H9 (cell line): ENCODE measurements at regions not wholly inside any gene's neighbourhood (a gene's known extent, or its start where the extent isn't known, plus 50 kb on each side); places are given as distances from the start of the nearest gene placed in this dataset.

ENCODE experiments used
- DNase-seq: peaks from one replicate; pipeline ENCODE4 v3.0.0-alpha.2; 2017
- H2AFZ ChIP-seq: one replicate; pipeline ENCODE4 v1.6.1; 2013; ENCODE audit warnings: mild to moderate bottlenecking, low read length, control low read depth, moderate library complexity
- H2AK5ac ChIP-seq: 2 replicates; pipeline ENCODE4 v1.6.1; 2013; ENCODE audit warnings: low read length, control low read depth, mixed read lengths; ENCODE audit not compliant: insufficient read length
- H2BK120ac ChIP-seq: one replicate; pipeline ENCODE4 v1.6.1; 2013; ENCODE audit warnings: low read depth, mild to moderate bottlenecking, low read length, control low read depth, inconsistent platforms; ENCODE audit not compliant: poor library complexity, severe bottlenecking
- H2BK12ac ChIP-seq: 2 replicates; pipeline ENCODE4 v1.6.1; 2013; ENCODE audit warnings: low read length, control low read depth, mixed read lengths, low read depth; ENCODE audit not compliant: insufficient read length
- H2BK15ac ChIP-seq: 2 replicates; pipeline ENCODE4 v1.6.1; 2013; ENCODE audit warnings: low read depth, low read length, control low read depth
- H2BK20ac ChIP-seq: one replicate; pipeline ENCODE4 v1.6.1; 2013; ENCODE audit warnings: low read depth, mild to moderate bottlenecking, low read length, control low read depth, inconsistent platforms; ENCODE audit not compliant: poor library complexity, severe bottlenecking
- H2BK5ac ChIP-seq: 2 replicates; pipeline ENCODE4 v1.6.1; 2013; ENCODE audit warnings: low read length, control low read depth, mixed read lengths; ENCODE audit not compliant: insufficient read length
- H3K14ac ChIP-seq: 2 replicates; pipeline ENCODE4 v1.6.1; 2013; ENCODE audit warnings: low read length, control low read depth; ENCODE audit not compliant: insufficient read depth
- H3K18ac ChIP-seq: 2 replicates; pipeline ENCODE4 v1.6.1; 2013; ENCODE audit warnings: low read depth, mild to moderate bottlenecking, mixed read lengths, low read length, control low read depth; ENCODE audit not compliant: insufficient read length
- H3K23ac ChIP-seq: 2 replicates; pipeline ENCODE4 v1.6.1; 2013; ENCODE audit warnings: low read length, control low read depth, mixed read lengths, low read depth; ENCODE audit not compliant: insufficient read length
- H3K23me2 ChIP-seq: 2 replicates; pipeline ENCODE4 v1.6.1; 2013; ENCODE audit warnings: low read depth, mild to moderate bottlenecking, mixed read lengths, low read length, control low read depth; ENCODE audit not compliant: insufficient read length, poor library complexity, severe bottlenecking
- H3K27ac ChIP-seq: 2 replicates; pipeline ENCODE4 v1.5.1; 2013; ENCODE audit warnings: low read length, control low read depth, mixed read lengths, low read depth; ENCODE audit not compliant: insufficient read length
- H3K27me3 ChIP-seq: 2 replicates; pipeline ENCODE4 v1.6.1; 2013; ENCODE audit warnings: low read length, control low read depth, inconsistent platforms; ENCODE audit not compliant: insufficient read depth
- H3K4ac ChIP-seq: 2 replicates; pipeline ENCODE4 v1.6.1; 2013; ENCODE audit warnings: low read depth, mild to moderate bottlenecking, control low read depth, inconsistent platforms, low read length, moderate library complexity
- H3K4me1 ChIP-seq: 2 replicates; pipeline ENCODE4 v1.6.1; 2013; ENCODE audit warnings: low read length, control low read depth, inconsistent platforms; ENCODE audit not compliant: insufficient read depth
- H3K4me2 ChIP-seq: 2 replicates; pipeline ENCODE4 v1.6.1; 2013; ENCODE audit warnings: low read length, control low read depth, mixed read lengths; ENCODE audit not compliant: insufficient read length, insufficient read depth
- H3K56ac ChIP-seq: 2 replicates; pipeline ENCODE4 v1.6.1; 2013; ENCODE audit warnings: low read depth, mild to moderate bottlenecking, mixed read lengths, low read length, control low read depth; ENCODE audit not compliant: insufficient read length
- H3K79me1 ChIP-seq: 2 replicates; pipeline ENCODE4 v1.6.1; 2013; ENCODE audit warnings: low read depth, mild to moderate bottlenecking, moderate library complexity, low read length, control low read depth, inconsistent platforms; ENCODE audit not compliant: insufficient read depth, poor library complexity, severe bottlenecking
- H3K79me2 ChIP-seq: 2 replicates; pipeline ENCODE4 v1.6.1; 2013; ENCODE audit warnings: low read length, control low read depth, inconsistent platforms; ENCODE audit not compliant: insufficient read depth
- H3K9ac ChIP-seq: 2 replicates; pipeline ENCODE4 v1.6.1; 2013; ENCODE audit warnings: low read length, control low read depth, mixed read lengths; ENCODE audit not compliant: insufficient read length; ENCODE audit errors: extremely low read depth
- H3K9me3 ChIP-seq: one replicate; pipeline ENCODE4 v1.6.1; 2013; ENCODE audit warnings: low read depth, low read length, inconsistent platforms; ENCODE audit not compliant: control insufficient read depth
- H3T11ph ChIP-seq: one replicate; pipeline ENCODE4 v1.6.1; 2013; ENCODE audit warnings: mild to moderate bottlenecking, low read length, control low read depth, inconsistent platforms
- H4K20me1 ChIP-seq: one replicate; pipeline ENCODE4 v1.6.1; 2013; ENCODE audit not compliant: control insufficient read depth, insufficient read length, insufficient read depth
- H4K5ac ChIP-seq: 2 replicates; pipeline ENCODE4 v1.6.1; 2013; ENCODE audit warnings: low read depth, mild to moderate bottlenecking, mixed read lengths, low read length, control low read depth; ENCODE audit not compliant: insufficient read length
- H4K8ac ChIP-seq: replicated peaks from 2 replicates; pipeline ENCODE4 v1.6.1; 2013; ENCODE audit warnings: low read length, control low read depth, mixed read lengths, low read depth; ENCODE audit not compliant: insufficient read length
- H4K91ac ChIP-seq: 2 replicates; pipeline ENCODE4 v1.6.1; 2013; ENCODE audit warnings: low read depth, mild to moderate bottlenecking, moderate library complexity, mixed read lengths, low read length, control low read depth; ENCODE audit not compliant: insufficient read length
- H3K27ac Mint-ChIP-seq, 3 experiments: 2 replicates in 2 of 3; 3 replicates in 1 of 3; pipeline ENCODE4 v1.8.0; 2020 to 2021; ENCODE audit warnings: mixed read lengths in 3 of 3, mild to moderate bottlenecking in 1 of 3, moderate library complexity in 1 of 3
- H3K27me3 Mint-ChIP-seq: 2 replicates; pipeline ENCODE4 v1.8.0; 2021; ENCODE audit warnings: low read depth, mild to moderate bottlenecking, moderate library complexity, mixed read lengths
- H3K36me3 Mint-ChIP-seq, 3 experiments: 2 replicates in 2 of 3; 3 replicates in 1 of 3; pipeline ENCODE4 v1.8.0; 2020 to 2021; ENCODE audit warnings: low read depth in 3 of 3, mixed read lengths in 3 of 3; ENCODE audit not compliant: insufficient read depth in 1 of 3
- H3K4me1 Mint-ChIP-seq, 2 experiments: 2 replicates each; pipeline ENCODE4 v1.8.0; 2020; ENCODE audit warnings: mixed read lengths in 2 of 2
- H3K4me3 Mint-ChIP-seq, 2 experiments: 2 replicates in 1 of 2; 3 replicates in 1 of 2; pipeline ENCODE4 v1.8.0; 2020 to 2021; ENCODE audit warnings: mild to moderate bottlenecking in 2 of 2, mixed read lengths in 2 of 2, moderate library complexity in 1 of 2
- H3K9me3 Mint-ChIP-seq, 2 experiments: 2 replicates in 1 of 2; 3 replicates in 1 of 2; pipeline ENCODE4 v1.8.0; 2020; ENCODE audit warnings: mild to moderate bottlenecking in 2 of 2, mixed read lengths in 2 of 2, moderate library complexity in 1 of 2
- WGBS: extraction: QIAGEN DNeasy Blood & Tissue Kit; methylation state at CpG from one replicate; pipeline ENCODE4 v1.1.7; 2013; ENCODE audit warnings: missing lambda C conversion rate, low lambda C conversion rate, mixed read lengths; ENCODE audit not compliant: insufficient read length; ENCODE audit errors: extremely low coverage; 5-methylcytosine and 5-hydroxymethylcytosine counted together
- TF ChIP-seq, protein P1 (sequence below): fragments of 200-600 bp; sonication (generic); conservative IDR thresholded peaks from 3 replicates; pipeline ENCODE4 v1.8.0; 2021; ENCODE audit warnings: antibody characterized with exemption, mild to moderate bottlenecking

DNA sequence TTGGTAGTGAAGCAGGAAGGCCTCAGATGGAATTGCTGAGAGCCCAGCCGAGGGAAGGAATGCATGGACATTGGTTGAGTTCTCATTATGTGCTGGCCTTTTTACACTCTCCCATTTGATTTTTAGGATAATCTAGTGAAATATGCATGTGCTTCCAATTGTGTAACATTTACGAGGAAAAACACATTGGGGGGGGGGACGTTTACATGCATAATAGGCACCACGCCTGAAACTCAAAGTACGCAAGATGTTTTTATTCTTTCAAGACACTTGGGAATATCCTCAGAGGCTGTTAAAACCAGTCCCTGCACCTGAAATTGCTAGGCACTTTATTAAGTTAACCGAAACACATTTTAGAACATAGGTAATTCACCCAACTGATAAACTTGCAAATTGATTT lies 118.5 kb upstream of the CDH4 start:
- H4K5ac ChIP-seq, result no peak overlapping the region
- Mint-ChIP-seq H3K27me3 (peaks cover 93% of the 10 kb centered on the region), H3K9me3 (peaks cover 0 to 2% of the 10 kb centered on the region in 2 experiments; a peak in 2 of 5 replicates), H3K4me3 (no peak overlapping the region), H3K27ac (no peak overlapping the region; a peak in 1 of 7 replicates), H3K4me1 (peaks cover 13 to 26% of the 10 kb centered on the region in 2 experiments), H3K36me3 (no peaks in the 10 kb centered on the region; a peak in 1 of 7 replicates)
- no peak overlapping the region for H2BK12ac ChIP-seq
- H3K27me3 ChIP-seq, result peaks cover 11% of the 10 kb centered on the region; the same call in 1 of the 2 replicates
- no peak overlapping the region for H2AFZ ChIP-seq
- H3K56ac ChIP-seq, result no peak overlapping the region
- no peaks in the 10 kb centered on the region for H3K4me1 ChIP-seq
- no peak overlapping the region for H2AK5ac ChIP-seq
- H3K79me1 ChIP-seq, result no peaks in the 10 kb centered on the region
- H2BK120ac ChIP-seq, result no peak overlapping the region
- no peak overlapping the region for H2BK5ac ChIP-seq
- H3K23me2 ChIP-seq, result no peaks in the 10 kb centered on the region
- no peak for DNase-seq
- no peak overlapping the region for H3K14ac ChIP-seq
- H3K18ac ChIP-seq, result no peak overlapping the region
- H4K20me1 ChIP-seq, result no peaks in the 10 kb centered on the region
- H4K8ac ChIP-seq, result no peak overlapping the region
- no peak overlapping the region for H3K27ac ChIP-seq
- H2BK15ac ChIP-seq, result no peak overlapping the region
- TF ChIP-seq, protein P1, sequence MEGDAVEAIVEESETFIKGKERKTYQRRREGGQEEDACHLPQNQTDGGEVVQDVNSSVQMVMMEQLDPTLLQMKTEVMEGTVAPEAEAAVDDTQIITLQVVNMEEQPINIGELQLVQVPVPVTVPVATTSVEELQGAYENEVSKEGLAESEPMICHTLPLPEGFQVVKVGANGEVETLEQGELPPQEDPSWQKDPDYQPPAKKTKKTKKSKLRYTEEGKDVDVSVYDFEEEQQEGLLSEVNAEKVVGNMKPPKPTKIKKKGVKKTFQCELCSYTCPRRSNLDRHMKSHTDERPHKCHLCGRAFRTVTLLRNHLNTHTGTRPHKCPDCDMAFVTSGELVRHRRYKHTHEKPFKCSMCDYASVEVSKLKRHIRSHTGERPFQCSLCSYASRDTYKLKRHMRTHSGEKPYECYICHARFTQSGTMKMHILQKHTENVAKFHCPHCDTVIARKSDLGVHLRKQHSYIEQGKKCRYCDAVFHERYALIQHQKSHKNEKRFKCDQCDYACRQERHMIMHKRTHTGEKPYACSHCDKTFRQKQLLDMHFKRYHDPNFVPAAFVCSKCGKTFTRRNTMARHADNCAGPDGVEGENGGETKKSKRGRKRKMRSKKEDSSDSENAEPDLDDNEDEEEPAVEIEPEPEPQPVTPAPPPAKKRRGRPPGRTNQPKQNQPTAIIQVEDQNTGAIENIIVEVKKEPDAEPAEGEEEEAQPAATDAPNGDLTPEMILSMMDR, result no peak
- no peak overlapping the region for H4K91ac ChIP-seq
- no peak overlapping the region for H3K9ac ChIP-seq
- no peak overlapping the region for H3K4ac ChIP-seq
- no peak overlapping the region for H3K23ac ChIP-seq
- no CpG with 5 or more reads among the region's 6 CpGs for WGBS
- no peak overlapping the region for H3T11ph ChIP-seq
- H2BK20ac ChIP-seq, result no peak overlapping the region
- no peaks in the 10 kb centered on the region for H3K79me2 ChIP-seq
- H3K9me3 ChIP-seq, result no peaks in the 10 kb centered on the region
- no peak overlapping the region for H3K4me2 ChIP-seq
